GM12878 (cell line): ENCODE measurements at regions not wholly inside any gene's neighbourhood (a gene's known extent, or its start where the extent isn't known, plus 50 kb on each side); places are given as distances from the start of the nearest gene placed in this dataset.

ENCODE experiments used
- ATF7 ChIP-seq: fragments of 450-650 bp; IDR thresholded peaks from 2 replicates; pipeline ENCODE4 v1.6.1; 2016; ENCODE audit warnings: low read depth, mild to moderate bottlenecking
- EP300 ChIP-seq, 2 experiments: fragments of 150-350 bp in 1 of 2; IDR thresholded peaks; 2 replicates each; pipeline ENCODE4 v1.6.1; 2011 to 2012; ENCODE audit warnings: low read depth in 2 of 2, low read length in 2 of 2, borderline replicate concordance in 1 of 2, improper control_type of control experiment in 1 of 2, inconsistent platforms in 1 of 2; ENCODE audit not compliant: control insufficient read depth in 1 of 2
- NFXL1 ChIP-seq: fragments of 450-650 bp; IDR thresholded peaks from 2 replicates; pipeline ENCODE4 v1.6.1; 2017; ENCODE audit warnings: antibody characterized with exemption, mild to moderate bottlenecking, borderline replicate concordance
- SP1 ChIP-seq: IDR thresholded peaks from one replicate; pipeline ENCODE4 v1.6.1; 2011; ENCODE audit warnings: low read depth, low read length
- TF ChIP-seq, protein P1 (sequence below): IDR thresholded peaks from 2 replicates; pipeline ENCODE4 v1.6.1; 2012; ENCODE audit warnings: low read depth, low read length, improper control_type of control experiment
- TF ChIP-seq, protein P2 (sequence below): IDR thresholded peaks from 2 replicates; pipeline ENCODE4 v1.6.1; 2011; ENCODE audit warnings: mild to moderate bottlenecking, low read depth, low read length, moderate library complexity; ENCODE audit not compliant: insufficient replicate concordance
- TF ChIP-seq, protein P3 (sequence below), 3 experiments: IDR thresholded peaks in 2 of 3; conservative IDR thresholded peaks in 1 of 3; 2 replicates each; pipeline ENCODE4 v1.5.1; 2011; ENCODE audit warnings: low read depth in 3 of 3, low read length in 3 of 3, mild to moderate bottlenecking in 3 of 3, control low read depth in 2 of 3, moderate library complexity in 2 of 3, inconsistent platforms in 1 of 3, mixed read lengths in 1 of 3; ENCODE audit not compliant: control insufficient read depth in 2 of 3, insufficient read depth in 1 of 3; ENCODE audit errors: extremely low read depth in 1 of 3
- TF ChIP-seq, protein P4 (sequence below): IDR thresholded peaks from 2 replicates; pipeline ENCODE4 v1.6.1; 2012; ENCODE audit warnings: mild to moderate bottlenecking, low read depth, low read length

DNA sequence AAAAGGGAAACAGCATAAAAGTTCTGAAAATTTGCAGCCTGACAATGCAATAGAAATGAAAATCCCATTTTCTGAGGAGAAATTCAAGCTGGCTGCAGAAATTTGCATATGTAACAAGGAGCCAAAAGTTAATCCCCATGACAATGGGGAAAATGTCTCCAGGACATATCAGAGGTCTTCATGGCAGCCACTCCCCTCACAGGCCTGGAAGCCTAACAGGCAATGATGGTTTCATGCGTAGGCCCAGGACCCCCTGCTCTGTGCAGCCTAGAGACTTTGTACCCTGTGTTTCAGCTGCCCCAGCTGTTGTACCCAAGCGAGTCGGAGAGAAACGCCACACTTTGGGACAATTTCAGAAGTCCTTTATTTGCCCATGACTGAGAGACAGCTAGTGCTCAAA is 701.3 kb upstream of the KLHL1 start:
- TF ChIP-seq, protein P1, sequence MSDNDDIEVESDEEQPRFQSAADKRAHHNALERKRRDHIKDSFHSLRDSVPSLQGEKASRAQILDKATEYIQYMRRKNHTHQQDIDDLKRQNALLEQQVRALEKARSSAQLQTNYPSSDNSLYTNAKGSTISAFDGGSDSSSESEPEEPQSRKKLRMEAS, result no peak
- no peak for TF ChIP-seq NFXL1
- no peak for TF ChIP-seq EP300 (IDR thresholded peaks at IDR 0.05; ENCODE audit: borderline replicate concordance in 1 of 2, control insufficient read depth in 1 of 2, low read depth in 2 of 2, low read length in 2 of 2)
- TF ChIP-seq SP1, result no peak
- TF ChIP-seq, protein P2, sequence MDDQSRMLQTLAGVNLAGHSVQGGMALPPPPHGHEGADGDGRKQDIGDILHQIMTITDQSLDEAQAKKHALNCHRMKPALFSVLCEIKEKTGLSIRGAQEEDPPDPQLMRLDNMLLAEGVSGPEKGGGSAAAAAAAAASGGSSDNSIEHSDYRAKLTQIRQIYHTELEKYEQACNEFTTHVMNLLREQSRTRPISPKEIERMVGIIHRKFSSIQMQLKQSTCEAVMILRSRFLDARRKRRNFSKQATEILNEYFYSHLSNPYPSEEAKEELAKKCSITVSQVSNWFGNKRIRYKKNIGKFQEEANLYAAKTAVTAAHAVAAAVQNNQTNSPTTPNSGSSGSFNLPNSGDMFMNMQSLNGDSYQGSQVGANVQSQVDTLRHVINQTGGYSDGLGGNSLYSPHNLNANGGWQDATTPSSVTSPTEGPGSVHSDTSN, result no peak
- TF ChIP-seq ATF7, result no peak
- TF ChIP-seq, protein P3, sequence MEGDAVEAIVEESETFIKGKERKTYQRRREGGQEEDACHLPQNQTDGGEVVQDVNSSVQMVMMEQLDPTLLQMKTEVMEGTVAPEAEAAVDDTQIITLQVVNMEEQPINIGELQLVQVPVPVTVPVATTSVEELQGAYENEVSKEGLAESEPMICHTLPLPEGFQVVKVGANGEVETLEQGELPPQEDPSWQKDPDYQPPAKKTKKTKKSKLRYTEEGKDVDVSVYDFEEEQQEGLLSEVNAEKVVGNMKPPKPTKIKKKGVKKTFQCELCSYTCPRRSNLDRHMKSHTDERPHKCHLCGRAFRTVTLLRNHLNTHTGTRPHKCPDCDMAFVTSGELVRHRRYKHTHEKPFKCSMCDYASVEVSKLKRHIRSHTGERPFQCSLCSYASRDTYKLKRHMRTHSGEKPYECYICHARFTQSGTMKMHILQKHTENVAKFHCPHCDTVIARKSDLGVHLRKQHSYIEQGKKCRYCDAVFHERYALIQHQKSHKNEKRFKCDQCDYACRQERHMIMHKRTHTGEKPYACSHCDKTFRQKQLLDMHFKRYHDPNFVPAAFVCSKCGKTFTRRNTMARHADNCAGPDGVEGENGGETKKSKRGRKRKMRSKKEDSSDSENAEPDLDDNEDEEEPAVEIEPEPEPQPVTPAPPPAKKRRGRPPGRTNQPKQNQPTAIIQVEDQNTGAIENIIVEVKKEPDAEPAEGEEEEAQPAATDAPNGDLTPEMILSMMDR (IDR thresholded peaks at IDR 0.05 in 2 of 3, conservative IDR thresholded peaks at IDR 0.05 in 1 of 3; ENCODE audit: control insufficient read depth in 2 of 3, extremely low read depth in 1 of 3, insufficient read depth in 1 of 3, low read depth in 3 of 3, low read length in 3 of 3), result no peak
- TF ChIP-seq, protein P4, sequence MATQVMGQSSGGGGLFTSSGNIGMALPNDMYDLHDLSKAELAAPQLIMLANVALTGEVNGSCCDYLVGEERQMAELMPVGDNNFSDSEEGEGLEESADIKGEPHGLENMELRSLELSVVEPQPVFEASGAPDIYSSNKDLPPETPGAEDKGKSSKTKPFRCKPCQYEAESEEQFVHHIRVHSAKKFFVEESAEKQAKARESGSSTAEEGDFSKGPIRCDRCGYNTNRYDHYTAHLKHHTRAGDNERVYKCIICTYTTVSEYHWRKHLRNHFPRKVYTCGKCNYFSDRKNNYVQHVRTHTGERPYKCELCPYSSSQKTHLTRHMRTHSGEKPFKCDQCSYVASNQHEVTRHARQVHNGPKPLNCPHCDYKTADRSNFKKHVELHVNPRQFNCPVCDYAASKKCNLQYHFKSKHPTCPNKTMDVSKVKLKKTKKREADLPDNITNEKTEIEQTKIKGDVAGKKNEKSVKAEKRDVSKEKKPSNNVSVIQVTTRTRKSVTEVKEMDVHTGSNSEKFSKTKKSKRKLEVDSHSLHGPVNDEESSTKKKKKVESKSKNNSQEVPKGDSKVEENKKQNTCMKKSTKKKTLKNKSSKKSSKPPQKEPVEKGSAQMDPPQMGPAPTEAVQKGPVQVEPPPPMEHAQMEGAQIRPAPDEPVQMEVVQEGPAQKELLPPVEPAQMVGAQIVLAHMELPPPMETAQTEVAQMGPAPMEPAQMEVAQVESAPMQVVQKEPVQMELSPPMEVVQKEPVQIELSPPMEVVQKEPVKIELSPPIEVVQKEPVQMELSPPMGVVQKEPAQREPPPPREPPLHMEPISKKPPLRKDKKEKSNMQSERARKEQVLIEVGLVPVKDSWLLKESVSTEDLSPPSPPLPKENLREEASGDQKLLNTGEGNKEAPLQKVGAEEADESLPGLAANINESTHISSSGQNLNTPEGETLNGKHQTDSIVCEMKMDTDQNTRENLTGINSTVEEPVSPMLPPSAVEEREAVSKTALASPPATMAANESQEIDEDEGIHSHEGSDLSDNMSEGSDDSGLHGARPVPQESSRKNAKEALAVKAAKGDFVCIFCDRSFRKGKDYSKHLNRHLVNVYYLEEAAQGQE, result no peak
